GM12865 (cell line): ENCODE measurements at regions not wholly inside any gene's neighbourhood (a gene's known extent, or its start where the extent isn't known, plus 50 kb on each side); places are given as distances from the start of the nearest gene placed in this dataset.

Experiments used
- DNase-seq: peaks from one replicate; pipeline ENCODE4 v3.0.0; 2010; ENCODE audit warnings: low read depth
- H3K4me3 ChIP-seq: 2 replicates; pipeline ENCODE4 v1.5.1; 2011; ENCODE audit warnings: mild to moderate bottlenecking, low read depth, low read length, control low read depth
- CTCF ChIP-seq: IDR thresholded peaks from 2 replicates; pipeline ENCODE4 v1.5.1; 2011; ENCODE audit warnings: low read length, control low read depth, low read depth, inconsistent platforms; ENCODE audit not compliant: insufficient read depth; ENCODE audit errors: missing control alignments

- no peak overlapping the region for H3K4me3 ChIP-seq
- no peak for DNase-seq
- no peak for TF ChIP-seq CTCF
Observed at GRCh38 chr3:24886501-24886900, 391.9 kb upstream of the THRB start.

GRCh38 chr3:24890012-24890411, 395.4 kb upstream of the THRB start:
- H3K4me3 ChIP-seq, result no peak overlapping the region
- TF ChIP-seq CTCF, result no peak
- no peak for DNase-seq

- DNase-seq, result no peak
- TF ChIP-seq CTCF, result no peak
- H3K4me3 ChIP-seq, result no peak overlapping the region
Observed at GRCh38 chr3:24899373-24899772, 404.7 kb upstream of the THRB start.

- TF ChIP-seq CTCF, result no peak
- H3K4me3 ChIP-seq, result no peak overlapping the region
- no peak for DNase-seq
Observed at GRCh38 chr3:24899901-24900603, 405.4 kb upstream of the THRB start.

GRCh38 chr3:24905266-24905665, 410.6 kb upstream of the THRB start:
- no peak overlapping the region for H3K4me3 ChIP-seq
- TF ChIP-seq CTCF, result no peak
- DNase-seq, result no peak

- TF ChIP-seq CTCF, result no peak
- DNase-seq, result no peak
Observed at GRCh38 chr3:24907106-24907505, 412.5 kb upstream of the THRB start.

GRCh38 chr3:24911076-24911475, 416.4 kb upstream of the THRB start:
- no peak overlapping the region for H3K4me3 ChIP-seq
- DNase-seq, result no peak
- TF ChIP-seq CTCF, result no peak

More at GRCh38 chr3:24907106-24907505, 412.5 kb upstream of the THRB start:
- no peak overlapping the region for H3K4me3 ChIP-seq
